ENCODE measurements at regions not wholly inside any gene's neighbourhood (a gene's known extent, or its start where the extent isn't known, plus 50 kb on each side); places are given as distances from the start of the nearest gene placed in this dataset.

DNA sequence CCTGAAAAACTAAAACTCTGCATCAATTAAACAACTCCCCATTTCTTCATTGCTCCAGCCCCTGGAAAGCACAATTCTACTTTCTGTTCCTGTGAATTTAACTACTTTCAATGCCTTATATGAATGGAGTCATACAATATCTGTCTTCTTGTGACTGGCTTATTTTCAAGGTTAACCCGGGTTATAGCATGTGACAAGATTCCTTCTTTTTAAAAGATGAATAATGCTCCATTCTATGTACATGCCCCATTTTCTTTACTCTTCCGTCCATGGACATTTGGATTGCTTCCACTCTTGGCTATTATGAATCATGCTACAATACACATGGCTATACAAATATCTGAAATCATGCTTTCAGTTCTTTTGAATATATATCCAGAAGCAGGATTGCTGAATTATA, 334.9 kb upstream of the ID4 start:
- no peak overlapping the region for H2AK5ac ChIP-seq (ENCODE audit: low read depth, low read length)
- H2BK120ac ChIP-seq (replicated peaks; ENCODE audit: low read depth, low read length) = no peak overlapping the region
- no peak overlapping the region for H2BK15ac ChIP-seq (ENCODE audit: low read length)
- H3K4me2 ChIP-seq (ENCODE audit: insufficient read depth in 1 of 2, low read depth in 2 of 2, low read length in 2 of 2) = no peak overlapping the region
- no peak overlapping the region for H4K5ac ChIP-seq (ENCODE audit: insufficient read length, low read depth, low read length)
- peaks cover 2 to 8% of the 10 kb centered on the region in 2 experiments; a peak in 1 of 4 replicates for H3K9me3 ChIP-seq (ENCODE audit: insufficient read depth in 2 of 2, low read depth in 1 of 2, low read length in 1 of 2)
- no peak overlapping the region for H3K18ac ChIP-seq (ENCODE audit: extremely low read depth, low read length)
- H2BK12ac ChIP-seq (ENCODE audit: low read depth, low read length) = no peak overlapping the region
- H3K79me2 ChIP-seq (ENCODE audit: control insufficient read depth in 1 of 2, insufficient read depth in 2 of 2, low read length in 2 of 2) = no peaks in the 10 kb centered on the region
- ChIA-PET CTCF (ENCODE audit: partially characterized antibody) (no interaction called here), POLR2A (ENCODE audit: partially characterized antibody) (no interaction called here)
- H3K4me3 ChIP-seq (ENCODE audit: extremely low read depth in 1 of 4, insufficient read depth in 2 of 4, low read depth in 3 of 4, low read length in 4 of 4) = no peak overlapping the region
- H3K27ac ChIP-seq (ENCODE audit: low read depth, low read length) = no peak overlapping the region
- FAIRE-seq (no peak), DNase-seq (ENCODE audit: low read depth in 1 of 2, low spot score in 2 of 2) (no peak)
- no peaks in the 10 kb centered on the region for H3K36me3 ChIP-seq (ENCODE audit: control insufficient read depth in 2 of 4, insufficient read depth in 4 of 4, low read length in 3 of 4)
- no peaks in the 10 kb centered on the region for H3K23me2 ChIP-seq (ENCODE audit: low read depth, low read length)
- no peak overlapping the region for H3K56ac ChIP-seq (replicated peaks; ENCODE audit: insufficient read length, low read depth, low read length)
- H3K27me3 ChIP-seq (replicated peaks in 1 of 4; ENCODE audit: control insufficient read depth in 3 of 4, extremely low read depth in 1 of 4, insufficient read depth in 3 of 4, low read length in 3 of 4) = no peaks in the 10 kb centered on the region
- no peak overlapping the region for H3K9ac ChIP-seq (replicated peaks in 1 of 4; ENCODE audit: extremely low read depth in 1 of 4, low read depth in 3 of 4, low read length in 3 of 4)
- H4K91ac ChIP-seq (replicated peaks; ENCODE audit: insufficient read length, low read length) = no peak overlapping the region
- no peak overlapping the region for H2AFZ ChIP-seq (ENCODE audit: low read length)
- WGBS, 2 experiments (ENCODE audit: extremely low coverage in 1 of 2, insufficient coverage in 1 of 2, insufficient read length in 1 of 2, insufficient replicate concordance in 2 of 2, low coverage in 1 of 2, low lambda C conversion rate in 2 of 2, missing lambda C conversion rate in 1 of 2) = 98% methylated on average over 2 of the region's 2 CpGs; no CpG with 5 or more reads in 1 of the 2 experiments
- no peaks in the 10 kb centered on the region for H3K4me1 ChIP-seq (replicated peaks in 1 of 4; ENCODE audit: control insufficient read depth in 3 of 4, insufficient read depth in 4 of 4, low read length in 3 of 4)
- H3K79me1 ChIP-seq (ENCODE audit: low read depth, low read length) = no peaks in the 10 kb centered on the region
- no peak overlapping the region for H3K23ac ChIP-seq (ENCODE audit: insufficient read length)
- no peak overlapping the region for H3K14ac ChIP-seq (ENCODE audit: insufficient read length)
- no peaks in the 10 kb centered on the region for H4K20me1 ChIP-seq (replicated peaks in 1 of 2; ENCODE audit: control insufficient read depth in 1 of 2, insufficient read depth in 2 of 2, low read length in 2 of 2)
- H3K4ac ChIP-seq (replicated peaks; ENCODE audit: insufficient read length, low read depth, low read length) = no peak overlapping the region
- no peak overlapping the region for H2BK5ac ChIP-seq (ENCODE audit: low read depth, low read length)
- H4K8ac ChIP-seq (ENCODE audit: extremely low read depth, insufficient read depth, low read length) = no peak overlapping the region
- no peak overlapping the region for H2BK20ac ChIP-seq (ENCODE audit: low read length)
- no peak for TF ChIP-seq SP2 (IDR thresholded peaks at IDR 0.05; ENCODE audit: low read length)
- no peak for TF ChIP-seq CHD1 (IDR thresholded peaks at IDR 0.05; ENCODE audit: low read depth, low read length)
- no peak for TF ChIP-seq RAD21 (IDR thresholded peaks at IDR 0.05 in 1 of 2, conservative IDR thresholded peaks at IDR 0.05 in 1 of 2; ENCODE audit: low read depth in 2 of 2, low read length in 2 of 2)
- no peak for TF ChIP-seq CREB1 (IDR thresholded peaks at IDR 0.05)
- TF ChIP-seq, protein P1, sequence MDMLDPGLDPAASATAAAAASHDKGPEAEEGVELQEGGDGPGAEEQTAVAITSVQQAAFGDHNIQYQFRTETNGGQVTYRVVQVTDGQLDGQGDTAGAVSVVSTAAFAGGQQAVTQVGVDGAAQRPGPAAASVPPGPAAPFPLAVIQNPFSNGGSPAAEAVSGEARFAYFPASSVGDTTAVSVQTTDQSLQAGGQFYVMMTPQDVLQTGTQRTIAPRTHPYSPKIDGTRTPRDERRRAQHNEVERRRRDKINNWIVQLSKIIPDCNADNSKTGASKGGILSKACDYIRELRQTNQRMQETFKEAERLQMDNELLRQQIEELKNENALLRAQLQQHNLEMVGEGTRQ (IDR thresholded peaks at IDR 0.05; ENCODE audit: low read length) = no peak

Measured in H1 (cell line).